Loucy (cell line): ENCODE measurements at regions not wholly inside any gene's neighbourhood (a gene's known extent, or its start where the extent isn't known, plus 50 kb on each side); places are given as distances from the start of the nearest gene placed in this dataset.

Experiments
- EZH2phosphoT487 ChIP-seq: fragments of 200-600 bp; IDR thresholded peaks from 2 replicates; pipeline ENCODE4 v1.6.1; 2018; ENCODE audit warnings: antibody characterized with exemption, mild to moderate bottlenecking, moderate library complexity, borderline replicate concordance
- TF ChIP-seq, protein P1 (sequence below): fragments of 200-600 bp; sonication (generic); conservative IDR thresholded peaks from 2 replicates; pipeline ENCODE4 v1.5.1; 2014; ENCODE audit warnings: mild to moderate bottlenecking, antibody characterized with exemption, low read length

DNA sequence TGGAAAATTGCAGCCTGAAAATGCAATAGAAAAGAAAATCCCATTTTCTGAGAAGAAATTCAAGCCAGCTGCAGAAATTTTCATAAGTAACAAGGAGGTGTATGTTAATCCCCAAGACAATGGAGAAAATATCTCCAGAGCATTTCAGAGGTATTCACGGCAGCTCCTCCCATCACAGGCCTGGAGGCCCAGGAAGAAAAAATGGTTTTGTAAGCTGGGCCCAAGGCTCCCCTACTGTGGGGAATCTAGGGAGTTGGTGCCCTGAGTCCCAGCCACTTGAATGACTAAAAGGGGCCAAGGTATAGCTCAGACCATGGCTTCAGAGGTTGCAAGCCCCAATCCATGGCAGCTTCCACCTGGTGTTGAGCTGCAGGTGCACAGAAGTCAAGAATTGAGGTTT is 93.3 kb upstream of the ZNF267 start:
- TF ChIP-seq, protein P1, sequence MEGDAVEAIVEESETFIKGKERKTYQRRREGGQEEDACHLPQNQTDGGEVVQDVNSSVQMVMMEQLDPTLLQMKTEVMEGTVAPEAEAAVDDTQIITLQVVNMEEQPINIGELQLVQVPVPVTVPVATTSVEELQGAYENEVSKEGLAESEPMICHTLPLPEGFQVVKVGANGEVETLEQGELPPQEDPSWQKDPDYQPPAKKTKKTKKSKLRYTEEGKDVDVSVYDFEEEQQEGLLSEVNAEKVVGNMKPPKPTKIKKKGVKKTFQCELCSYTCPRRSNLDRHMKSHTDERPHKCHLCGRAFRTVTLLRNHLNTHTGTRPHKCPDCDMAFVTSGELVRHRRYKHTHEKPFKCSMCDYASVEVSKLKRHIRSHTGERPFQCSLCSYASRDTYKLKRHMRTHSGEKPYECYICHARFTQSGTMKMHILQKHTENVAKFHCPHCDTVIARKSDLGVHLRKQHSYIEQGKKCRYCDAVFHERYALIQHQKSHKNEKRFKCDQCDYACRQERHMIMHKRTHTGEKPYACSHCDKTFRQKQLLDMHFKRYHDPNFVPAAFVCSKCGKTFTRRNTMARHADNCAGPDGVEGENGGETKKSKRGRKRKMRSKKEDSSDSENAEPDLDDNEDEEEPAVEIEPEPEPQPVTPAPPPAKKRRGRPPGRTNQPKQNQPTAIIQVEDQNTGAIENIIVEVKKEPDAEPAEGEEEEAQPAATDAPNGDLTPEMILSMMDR, result no peak
- TF ChIP-seq EZH2phosphoT487, result no peak
